ENCODE measurements at regions not wholly inside any gene's neighbourhood (a gene's known extent, or its start where the extent isn't known, plus 50 kb on each side); places are given as distances from the start of the nearest gene placed in this dataset.

GRCh38 chr1:82260666-82261065 is 459.9 kb downstream of the ADGRL2 start:
- no peak for TF ChIP-seq CTCF (conservative IDR thresholded peaks at IDR 0.05; ENCODE audit: low read depth, low read length)
- DNase-seq (ENCODE audit: low read depth) = no peak
- H3K4me3 ChIP-seq (ENCODE audit: low read depth, low read length) = no peak overlapping the region

DNA sequence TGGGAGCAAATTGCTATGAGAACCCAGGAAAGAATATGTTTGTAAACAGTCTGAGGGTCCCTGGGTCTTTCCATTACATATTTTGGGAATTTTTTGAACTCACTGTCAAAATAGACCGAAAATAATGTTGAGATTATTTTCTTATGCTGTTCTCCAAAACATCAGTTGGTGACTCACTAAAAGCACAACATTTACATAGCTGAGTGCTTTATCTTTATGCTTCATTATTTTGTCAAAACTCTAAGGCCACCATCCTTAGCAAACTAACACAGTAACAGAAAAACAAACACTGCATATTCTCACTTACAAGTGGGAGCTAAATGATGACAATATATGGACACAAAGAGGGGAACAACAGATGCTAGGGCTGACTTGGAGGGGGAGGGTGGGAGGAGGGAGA is 459.3 kb downstream of the ADGRL2 start:
- no peak for TF ChIP-seq CTCF (conservative IDR thresholded peaks at IDR 0.05; ENCODE audit: low read depth, low read length)
- DNase-seq (ENCODE audit: low read depth) = no peak
- H3K4me3 ChIP-seq (ENCODE audit: low read depth, low read length) = no peak overlapping the region

- no peak for DNase-seq (ENCODE audit: low read depth)
- no peak for TF ChIP-seq CTCF (conservative IDR thresholded peaks at IDR 0.05; ENCODE audit: low read depth, low read length)
- H3K4me3 ChIP-seq (ENCODE audit: low read depth, low read length) = no peak overlapping the region
Measured at GRCh38 chr1:82258887-82259286, 458.2 kb downstream of the ADGRL2 start.

DNA sequence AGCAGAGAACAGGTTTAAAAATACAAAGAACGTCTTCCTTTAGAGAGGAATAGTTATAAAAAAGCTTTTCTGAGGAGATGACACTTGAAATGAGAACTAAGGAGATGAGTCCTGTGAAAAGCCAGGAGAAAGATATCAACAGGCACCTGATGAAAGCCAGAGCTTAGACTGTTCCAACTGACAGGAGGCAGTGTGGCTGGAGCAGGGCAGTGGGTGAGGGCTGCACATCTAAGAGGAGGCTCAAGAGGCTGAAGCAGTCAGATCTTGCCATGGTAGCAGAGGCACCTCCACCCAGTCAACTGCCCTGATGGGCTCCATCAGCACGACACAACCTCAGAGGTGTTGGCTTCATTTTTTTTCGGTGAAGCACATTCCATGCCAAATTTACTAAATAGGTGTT is 445.3 kb downstream of the ADGRL2 start:
- no peak overlapping the region for H3K4me3 ChIP-seq (ENCODE audit: low read depth, low read length)
- DNase-seq (ENCODE audit: low read depth) = no peak
- no peak for TF ChIP-seq CTCF (conservative IDR thresholded peaks at IDR 0.05; ENCODE audit: low read depth, low read length)

DNA sequence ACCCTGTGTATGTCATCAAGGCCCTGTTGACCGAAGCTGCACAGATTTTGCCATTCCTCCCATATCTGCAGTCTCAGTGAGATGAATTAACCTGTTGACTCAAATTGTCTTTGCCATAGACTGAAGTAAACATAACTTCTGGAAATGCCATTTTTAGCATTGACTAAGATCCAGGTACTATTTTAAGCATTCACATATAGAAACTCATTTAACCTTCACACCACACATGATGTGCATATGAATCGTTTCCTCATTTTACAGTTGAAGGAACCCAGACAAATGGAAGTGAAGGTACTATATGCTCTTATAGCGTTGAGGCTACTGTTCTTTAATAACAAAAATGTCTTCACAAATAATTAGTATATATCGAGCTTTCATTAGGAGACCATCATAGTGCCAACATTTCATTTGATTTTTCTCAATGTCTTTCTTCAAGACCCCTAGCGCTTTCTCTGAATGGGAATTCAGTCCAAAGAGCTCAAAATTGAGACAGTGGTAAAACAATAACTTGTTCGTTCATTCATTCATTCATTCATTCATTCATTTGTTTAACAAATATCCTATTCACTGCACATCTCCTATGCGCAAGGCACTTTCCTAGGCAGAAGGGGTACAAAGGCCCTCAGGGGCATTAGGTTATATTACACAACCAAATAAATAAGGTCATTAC is 444.7 kb downstream of the ADGRL2 start:
- no peak overlapping the region for H3K4me3 ChIP-seq (ENCODE audit: low read depth, low read length)
- no peak for DNase-seq (ENCODE audit: low read depth)
- TF ChIP-seq CTCF (conservative IDR thresholded peaks at IDR 0.05; ENCODE audit: low read depth, low read length) = no peak

GRCh38 chr1:82240571-82240970 is 439.8 kb downstream of the ADGRL2 start:
- H3K4me3 ChIP-seq (ENCODE audit: low read depth, low read length) = no peak overlapping the region
- TF ChIP-seq CTCF (conservative IDR thresholded peaks at IDR 0.05; ENCODE audit: low read depth, low read length) = no peak
- no peak for DNase-seq (ENCODE audit: low read depth)

DNA sequence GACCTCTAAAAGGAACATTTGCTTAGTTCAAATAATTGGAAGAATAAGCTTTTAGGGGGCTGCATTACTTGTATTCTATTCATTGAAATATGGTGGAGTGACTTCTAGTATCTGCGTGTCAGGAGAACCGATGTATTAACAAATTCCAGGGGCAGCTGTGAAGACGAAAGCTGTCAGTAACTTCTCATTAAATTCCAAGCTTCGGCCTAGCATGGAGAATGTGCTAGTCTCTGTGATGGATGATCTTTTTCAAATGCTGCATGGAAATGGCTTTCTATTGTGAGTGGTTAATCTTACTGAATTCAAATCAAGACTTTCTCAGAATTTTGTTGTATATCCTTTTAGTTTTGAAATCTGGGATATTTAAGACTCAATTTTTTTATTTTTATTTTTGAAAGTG is 429.9 kb downstream of the ADGRL2 start:
- DNase-seq (ENCODE audit: low read depth) = no peak
- TF ChIP-seq CTCF (conservative IDR thresholded peaks at IDR 0.05; ENCODE audit: low read depth, low read length) = no peak
- no peak overlapping the region for H3K4me3 ChIP-seq (ENCODE audit: low read depth, low read length)
